NCI-H2196 (cell line): ENCODE measurements at regions not wholly inside any gene's neighbourhood (a gene's known extent, or its start where the extent isn't known, plus 50 kb on each side); places are given as distances from the start of the nearest gene placed in this dataset.
"Not testable (repeated sequence)": the region's sequence is repeated elsewhere in the genome, so short reads cannot be mapped to it uniquely, and the experiment has no call there.

Experiments
- DNase-seq: peaks from one replicate; lab custom pipeline; 2025; ENCODE audit not compliant: unreplicated experiment; lab: John Stamatoyannopoulos, UW

DNA sequence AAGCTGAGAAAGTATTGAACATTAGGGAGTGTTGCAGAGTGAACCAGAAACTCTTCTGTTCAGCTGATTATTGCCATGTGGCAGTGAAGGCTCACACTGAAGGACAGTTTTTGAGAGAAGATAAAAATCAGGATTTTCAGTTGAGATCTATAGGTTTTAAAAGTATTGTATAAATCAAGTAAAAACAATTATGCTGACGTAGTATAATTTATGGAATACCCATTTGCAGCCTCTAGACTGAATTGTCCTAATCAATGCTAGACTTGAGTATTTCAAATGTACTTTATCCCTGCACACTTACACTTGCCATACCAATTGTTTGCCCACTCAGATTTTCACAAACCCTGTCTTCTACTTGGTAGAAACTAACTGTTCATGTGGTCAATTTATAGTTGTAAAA is 245.8 kb downstream of the FRK start:
- no peak for DNase-seq

- no peak for DNase-seq
Observed at GRCh38 chr6:115811541-115811940, 249.2 kb downstream of the FRK start.

DNA sequence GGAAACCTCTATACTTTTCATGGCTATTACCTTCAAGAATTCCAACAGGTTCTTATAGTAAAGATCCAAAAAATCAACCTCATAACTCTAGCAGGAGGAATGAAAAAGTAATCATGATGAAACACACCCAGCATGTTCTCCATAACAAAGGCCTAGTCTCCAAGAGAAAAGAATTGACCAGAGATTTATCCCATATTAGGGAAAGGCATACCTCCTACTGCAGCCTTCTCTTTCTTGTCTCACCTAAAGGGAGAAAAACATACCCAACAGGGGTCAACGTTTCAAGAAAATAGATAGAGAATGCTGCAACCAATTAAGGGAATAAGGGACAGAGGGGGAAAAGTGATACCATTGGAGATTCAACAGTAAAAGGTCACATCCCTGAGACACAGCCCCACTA is 262.5 kb downstream of the FRK start:
- no peak for DNase-seq

DNA sequence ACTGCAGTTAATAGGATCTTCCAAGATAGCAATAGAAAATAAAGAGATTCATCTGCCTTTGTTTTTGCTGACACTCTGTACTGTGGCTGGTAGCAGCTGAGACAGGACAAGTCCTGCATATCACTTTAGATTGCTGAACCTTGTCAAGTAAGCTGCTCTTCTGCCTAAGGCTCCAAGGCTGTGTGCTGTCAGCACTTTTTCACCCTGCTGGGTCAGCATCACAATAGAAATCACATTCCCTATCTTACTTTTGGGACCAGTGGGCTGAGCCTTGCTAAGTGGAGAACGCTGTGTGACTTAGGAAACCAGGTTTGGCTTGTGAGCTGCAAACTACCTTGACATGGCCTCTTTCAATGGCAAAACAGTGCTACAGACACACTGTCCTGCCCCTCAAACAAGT is 263.9 kb downstream of the FRK start:
- no peak for DNase-seq

DNA sequence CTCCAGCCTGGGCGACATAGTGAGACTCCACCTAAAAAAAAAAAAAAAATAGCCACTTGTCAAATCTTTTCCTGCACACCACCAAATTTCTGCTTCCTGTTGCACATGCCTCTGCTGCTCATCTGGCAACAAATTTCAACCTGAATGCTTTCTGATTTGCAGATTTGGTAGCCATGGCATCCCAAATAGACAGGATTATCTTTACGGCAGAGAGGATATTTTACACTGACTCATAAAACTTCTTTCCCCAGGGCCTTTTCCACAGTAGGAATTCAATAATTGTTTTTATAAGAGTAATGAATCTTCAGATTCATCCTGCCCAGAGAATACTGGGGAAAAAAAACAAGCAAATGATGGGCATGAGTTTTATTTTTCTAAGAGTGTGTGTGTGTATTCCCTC is 264.6 kb downstream of the FRK start:
- DNase-seq = no peak

- no peak for DNase-seq
Observed at GRCh38 chr6:115783402-115784061, 277.2 kb downstream of the FRK start.

DNA sequence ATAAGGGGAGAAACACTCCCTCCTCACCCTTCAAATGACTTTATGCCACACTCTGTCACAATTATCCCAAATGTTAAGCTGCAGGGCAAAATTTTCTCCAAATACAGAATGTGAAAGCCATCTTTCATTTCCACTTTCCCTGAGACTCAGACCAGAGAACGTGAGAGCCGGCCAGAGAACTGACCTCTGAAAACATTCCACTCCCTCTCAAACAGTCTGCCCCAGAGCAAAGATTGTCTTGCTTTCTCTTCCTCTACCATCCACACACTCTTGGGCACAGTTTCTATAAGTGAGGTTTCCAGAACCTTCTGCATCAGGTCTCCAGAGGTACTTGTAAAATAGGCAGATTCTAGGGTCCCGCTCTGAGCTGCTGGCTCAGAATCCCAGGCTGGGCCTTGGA is 278.1 kb downstream of the FRK start:
- no peak for DNase-seq

DNA sequence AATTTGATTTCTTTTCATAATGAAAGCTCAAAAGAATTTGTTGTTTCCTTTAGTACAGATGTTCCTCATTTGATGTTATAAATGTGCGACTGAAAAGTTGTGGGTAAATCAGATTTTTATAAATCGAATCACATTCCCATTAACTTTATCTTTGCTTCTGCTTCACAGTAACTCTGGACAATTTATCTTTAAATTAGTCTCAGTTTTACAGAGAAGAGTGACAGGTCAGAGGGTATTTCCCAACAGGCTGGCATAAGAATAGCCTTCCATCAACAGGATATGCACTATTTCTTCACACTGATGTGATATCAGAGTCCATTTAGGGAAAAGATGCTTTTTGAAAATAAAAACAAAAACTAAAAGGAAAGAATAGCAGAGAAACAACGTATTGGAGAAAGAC is 286.9 kb downstream of the FRK start:
- DNase-seq = no peak

DNA sequence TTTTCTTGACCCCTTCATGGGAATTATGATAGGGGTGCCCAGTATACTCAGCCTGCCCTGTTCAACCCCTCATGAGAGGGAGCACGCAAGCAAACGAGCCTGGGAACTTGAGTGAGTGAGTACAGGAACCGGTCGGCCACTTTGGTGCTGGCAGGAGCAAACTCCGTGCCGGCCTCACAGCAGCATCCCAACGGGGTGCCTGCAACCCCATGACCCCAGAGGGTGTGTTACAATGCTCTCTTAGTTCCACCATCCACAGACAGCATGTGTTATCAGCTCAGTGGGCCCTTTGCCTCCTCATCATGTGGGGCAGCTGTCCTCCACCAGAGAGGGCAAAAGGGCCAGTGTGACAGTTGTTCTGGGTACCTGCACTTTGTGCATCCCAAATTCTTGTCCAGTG is 289.8 kb downstream of the FRK start:
- DNase-seq = no peak

DNA sequence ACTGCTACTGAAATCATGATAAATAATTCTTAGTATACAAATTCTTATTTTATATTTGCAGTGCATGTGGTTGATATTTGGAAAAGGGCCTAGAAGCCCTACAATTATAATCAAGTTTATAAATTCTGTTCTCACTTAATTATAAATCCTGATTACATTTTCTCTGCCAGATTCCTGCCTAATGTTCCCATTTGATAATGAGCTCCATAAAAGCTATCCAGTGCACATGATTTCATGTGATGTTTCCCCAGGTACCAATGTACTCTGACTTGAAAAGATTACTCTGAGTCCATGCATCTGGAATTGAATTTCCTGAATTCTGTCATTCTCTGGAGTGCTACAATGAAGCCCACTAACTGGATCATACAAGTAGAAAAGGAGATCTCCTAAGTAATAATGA is 292.2 kb downstream of the FRK start:
- no peak for DNase-seq

GRCh38 chr6:115767931-115768330 is 292.8 kb downstream of the FRK start:
- DNase-seq = no peak

GRCh38 chr6:115766745-115767462 is 293.8 kb downstream of the FRK start:
- DNase-seq = no peak

DNA sequence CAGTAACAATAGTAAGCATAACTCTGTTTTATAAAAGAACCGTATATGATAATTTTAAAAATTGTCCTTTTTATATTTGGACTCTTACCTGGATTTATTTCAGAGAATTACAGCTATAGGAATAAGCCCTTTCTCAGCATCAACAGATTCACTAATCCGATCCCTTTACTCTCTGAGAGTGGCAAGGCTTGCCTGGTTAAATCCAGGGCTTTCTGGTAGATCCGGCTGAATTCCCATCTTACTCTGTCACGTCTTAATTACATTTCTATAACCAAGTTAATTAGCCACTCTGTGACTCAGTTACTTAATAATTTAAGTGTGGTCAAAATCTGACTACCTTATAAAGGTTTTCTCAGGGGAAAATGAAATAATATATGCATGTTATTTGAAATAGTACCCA is 294.7 kb downstream of the FRK start:
- DNase-seq = no peak

DNA sequence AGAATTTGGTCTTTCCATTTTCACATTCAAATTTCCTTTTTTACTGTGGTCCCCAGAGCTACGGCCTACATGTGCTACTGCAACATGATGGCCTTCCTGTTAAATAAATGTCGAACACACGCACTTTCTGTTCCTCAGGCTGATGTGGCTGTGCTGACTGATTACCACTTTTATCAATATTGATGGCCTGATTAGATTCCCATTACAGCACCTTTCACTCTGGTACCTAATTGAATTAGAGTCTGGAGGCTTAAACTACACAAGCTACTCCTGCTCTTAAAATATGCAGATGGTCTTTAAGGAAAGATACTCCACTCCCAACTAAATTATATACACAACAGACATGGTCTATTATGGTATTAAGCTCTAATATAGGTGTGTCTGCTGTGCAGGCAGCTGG is 301.6 kb downstream of the FRK start:
- no peak for DNase-seq

GRCh38 chr6:115753446-115753845 is 307.2 kb downstream of the FRK start:
- DNase-seq = no peak

GRCh38 chr6:115750946-115751345 is 309.7 kb downstream of the FRK start:
- DNase-seq = no peak

- DNase-seq = no peak
Observed at GRCh38 chr6:115750292-115750691, 310.4 kb downstream of the FRK start.

DNA sequence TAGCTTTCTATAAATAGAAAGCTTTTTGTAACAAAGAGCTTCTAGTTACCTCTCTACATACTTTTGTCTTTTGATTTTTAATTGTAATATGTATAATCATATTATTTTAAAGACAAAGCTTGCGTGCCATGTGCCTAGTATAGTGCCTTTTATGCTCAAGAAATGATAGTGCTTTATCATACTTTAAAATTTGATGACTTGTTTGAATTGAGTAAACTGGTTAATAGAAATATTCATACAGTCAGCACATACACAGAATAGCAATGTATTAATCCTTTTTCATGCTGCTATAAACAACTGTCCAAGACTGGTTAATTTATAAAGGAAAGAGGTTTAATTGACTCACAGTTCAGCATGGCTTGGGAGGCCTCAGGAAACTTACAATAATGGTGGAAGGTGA is 313.0 kb downstream of the FRK start:
- DNase-seq = no peak

DNA sequence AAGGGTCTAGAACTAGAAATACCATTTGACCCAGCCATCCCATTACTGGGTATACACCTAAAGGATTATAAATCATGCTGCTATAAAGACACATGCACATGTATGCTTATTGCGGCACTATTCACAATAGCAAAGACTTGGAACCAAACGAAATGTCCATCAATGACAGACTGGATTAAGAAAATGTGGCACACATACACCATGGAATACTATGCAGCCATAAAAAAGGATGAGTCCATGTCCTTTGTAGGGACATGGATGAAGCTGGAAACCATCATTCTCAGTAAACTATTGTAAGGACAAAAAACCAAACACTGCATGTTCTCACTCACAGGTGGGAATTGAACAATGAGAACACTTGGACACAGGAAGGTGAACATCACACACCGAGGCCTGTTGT is 314.1 kb downstream of the FRK start:
- DNase-seq = not testable (repeated sequence)

DNA sequence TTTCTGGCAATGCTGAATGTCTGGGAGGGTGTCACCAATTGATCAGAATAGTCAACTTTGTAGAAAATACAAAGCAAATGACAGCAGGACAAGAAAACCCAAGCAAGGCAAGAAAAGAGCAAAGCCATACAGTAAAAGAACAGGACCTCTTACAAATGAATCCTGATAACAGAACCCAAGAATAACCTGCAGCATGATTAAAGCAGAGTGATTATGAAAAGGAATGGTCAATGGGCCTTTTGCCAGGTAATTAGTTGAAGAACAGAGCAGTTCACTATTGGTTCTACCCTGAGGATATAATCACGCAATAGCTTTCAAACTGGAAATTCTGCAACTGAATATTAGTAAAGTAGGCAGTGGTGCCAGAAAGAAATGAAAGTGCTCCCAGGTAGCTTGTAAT is 319.8 kb downstream of the FRK start:
- no peak for DNase-seq

GRCh38 chr6:115735610-115736009 is 325.1 kb downstream of the FRK start:
- DNase-seq = no peak

- DNase-seq = no peak
Observed at GRCh38 chr6:115733426-115733825, 327.3 kb downstream of the FRK start.

- no peak for DNase-seq
Observed at GRCh38 chr6:115729036-115729435, 331.7 kb downstream of the FRK start.
